ENCODE measurements at regions not wholly inside any gene's neighbourhood (a gene's known extent, or its start where the extent isn't known, plus 50 kb on each side); places are given as distances from the start of the nearest gene placed in this dataset.

GRCh38 chr7:88545663-88546062, 213.8 kb upstream of the ZNF804B start:
- TF ChIP-seq EZH2 (IDR thresholded peaks at IDR 0.05) (no peak), FOXP2 (optimal IDR thresholded peaks at IDR 0.05; ENCODE audit: control extremely low read depth, extremely low read length, insufficient read depth) (no peak)

Data from SK-N-MC (cell line).